OCI-LY3 (cell line): ENCODE measurements at regions not wholly inside any gene's neighbourhood (a gene's known extent, or its start where the extent isn't known, plus 50 kb on each side); places are given as distances from the start of the nearest gene placed in this dataset.

Source experiments
- H2AFZ ChIP-seq: fragments of 200-600, 300-600 bp; shearing (Covaris generic); 2 replicates; pipeline ENCODE4 v1.6.0; 2014; ENCODE audit warnings: antibody characterized with exemption, low read depth, low read length
- H3K27ac ChIP-seq: fragments of 200-600, 300-600 bp; sonication (generic); 2 replicates; pipeline ENCODE4 v1.5.1; 2014; ENCODE audit warnings: mild to moderate bottlenecking, low read length, moderate library complexity, mixed read lengths
- H3K27me3 ChIP-seq: fragments of 200-600, 300-600 bp; sonication (generic); 2 replicates; pipeline ENCODE4 v1.6.1; 2014; ENCODE audit warnings: low read depth, low read length, mixed read lengths
- H3K36me3 ChIP-seq: fragments of 200-600, 300-600 bp; sonication (generic); replicated peaks from 2 replicates; pipeline ENCODE3; 2014; ENCODE audit warnings: low read depth, low read length, mixed read lengths
- H3K4me1 ChIP-seq: fragments of 300-600, 200-600 bp; sonication (generic); 2 replicates; pipeline ENCODE4 v1.6.1; 2014; ENCODE audit warnings: low read length, mixed read lengths
- H3K4me2 ChIP-seq: fragments of 200-600, 300-600 bp; sonication (generic); 2 replicates; pipeline ENCODE4 v1.6.1; 2014; ENCODE audit warnings: low read length, mixed read lengths
- H3K4me3 ChIP-seq: fragments of 300-600, 200-600 bp; sonication (generic); 2 replicates; pipeline ENCODE4 v1.5.1; 2014; ENCODE audit warnings: antibody characterized with exemption, mild to moderate bottlenecking, low read length, moderate library complexity
- H3K79me2 ChIP-seq: fragments of 300-600, 200-600 bp; shearing (Covaris generic); 2 replicates; pipeline ENCODE4 v1.6.1; 2014; ENCODE audit warnings: mild to moderate bottlenecking, low read length, mixed read lengths
- H3K9ac ChIP-seq: fragments of 300-600, 200-600 bp; shearing (Covaris generic); 2 replicates; pipeline ENCODE4 v1.6.0; 2014; ENCODE audit warnings: mild to moderate bottlenecking, low read length, moderate library complexity
- H3K9me3 ChIP-seq: fragments of 200-600, 300-600 bp; shearing (Covaris generic); 2 replicates; pipeline ENCODE4 v1.6.1; 2014; ENCODE audit warnings: low read length, mixed read lengths; ENCODE audit not compliant: insufficient read depth
- H4K20me1 ChIP-seq: fragments of 200-600, 300-600 bp; sonication (generic); 2 replicates; pipeline ENCODE4 v1.6.1; 2016; ENCODE audit warnings: low read length, mixed read lengths; ENCODE audit not compliant: insufficient read depth
- CTCF ChIP-seq: fragments of 200-600, 300-600 bp; sonication (generic); IDR thresholded peaks from 2 replicates; pipeline ENCODE4 v1.5.1; 2014; ENCODE audit warnings: antibody characterized with exemption, low read length, low read depth
- EZH2phosphoT487 ChIP-seq: fragments of 200-600 bp; shearing (Covaris generic); IDR thresholded peaks from 2 replicates; pipeline ENCODE4 v1.6.1; 2018; ENCODE audit warnings: antibody characterized with exemption, mixed run types, low read depth

- no peaks in the 10 kb centered on the region for H3K79me2 ChIP-seq
- H3K9me3 ChIP-seq, result no peaks in the 10 kb centered on the region
- H3K9ac ChIP-seq, result no peak overlapping the region
- H3K27ac ChIP-seq, result no peak overlapping the region
- no peaks in the 10 kb centered on the region for H4K20me1 ChIP-seq
- H3K27me3 ChIP-seq, result no peaks in the 10 kb centered on the region
- H3K4me3 ChIP-seq, result no peak overlapping the region
- H3K4me2 ChIP-seq, result no peak overlapping the region
- no peaks in the 10 kb centered on the region for H3K4me1 ChIP-seq
- no peaks in the 10 kb centered on the region for H3K36me3 ChIP-seq
- H2AFZ ChIP-seq, result no peak overlapping the region
- no peak for TF ChIP-seq EZH2phosphoT487
- TF ChIP-seq CTCF, result no peak
Measured at GRCh38 chr5:35374584-35374983, 144.3 kb upstream of the PRLR start.

GRCh38 chr5:35373249-35373648 is 143.0 kb upstream of the PRLR start:
- Histone ChIP-seq H3K36me3 (no peaks in the 10 kb centered on the region), H3K9ac (no peak overlapping the region), H3K4me1 (no peaks in the 10 kb centered on the region), H3K79me2 (no peaks in the 10 kb centered on the region), H3K4me3 (no peak overlapping the region), H3K9me3 (no peaks in the 10 kb centered on the region), H4K20me1 (no peaks in the 10 kb centered on the region), H3K27ac (no peak overlapping the region), H3K4me2 (no peak overlapping the region), H2AFZ (no peak overlapping the region), H3K27me3 (no peaks in the 10 kb centered on the region)
- TF ChIP-seq CTCF, result no peak
- TF ChIP-seq EZH2phosphoT487, result no peak

- H3K36me3 ChIP-seq, result no peaks in the 10 kb centered on the region
- no peak overlapping the region for H3K27ac ChIP-seq
- H3K9me3 ChIP-seq, result no peaks in the 10 kb centered on the region
- H3K9ac ChIP-seq, result no peak overlapping the region
- no peak overlapping the region for H3K4me3 ChIP-seq
- TF ChIP-seq CTCF (no peak), EZH2phosphoT487 (no peak)
- no peak overlapping the region for H2AFZ ChIP-seq
- no peaks in the 10 kb centered on the region for H3K79me2 ChIP-seq
- H4K20me1 ChIP-seq, result no peaks in the 10 kb centered on the region
- no peaks in the 10 kb centered on the region for H3K4me1 ChIP-seq
- H3K4me2 ChIP-seq, result no peak overlapping the region
- no peaks in the 10 kb centered on the region for H3K27me3 ChIP-seq
Measured at GRCh38 chr5:35372482-35372881, 142.2 kb upstream of the PRLR start.

GRCh38 chr5:35371951-35372426 is 141.7 kb upstream of the PRLR start:
- Histone ChIP-seq H3K9me3 (no peaks in the 10 kb centered on the region), H3K4me1 (0 out of 2 replicates have a peak, but pooled peaks cover 2% of the 10 kb centered on the region), H2AFZ (no peak overlapping the region), H4K20me1 (no peaks in the 10 kb centered on the region), H3K27ac (no peak overlapping the region), H3K36me3 (no peaks in the 10 kb centered on the region), H3K4me3 (no peak overlapping the region), H3K27me3 (no peaks in the 10 kb centered on the region), H3K79me2 (no peaks in the 10 kb centered on the region), H3K9ac (no peak overlapping the region), H3K4me2 (no peak overlapping the region)
- TF ChIP-seq CTCF (no peak), EZH2phosphoT487 (no peak)
